NCI-H748 treated with DMSO at 0.1 percent for 48 hours (cell line): ENCODE measurements at regions not wholly inside any gene's neighbourhood (a gene's known extent, or its start where the extent isn't known, plus 50 kb on each side); places are given as distances from the start of the nearest gene placed in this dataset.
"Not testable (repeated sequence)": the region's sequence is repeated elsewhere in the genome, so short reads cannot be mapped to it uniquely, and the experiment has no call there.

Experiments used
- DNase-seq: peaks from one replicate; lab custom pipeline; 2025; lab: John Stamatoyannopoulos, UW

DNA sequence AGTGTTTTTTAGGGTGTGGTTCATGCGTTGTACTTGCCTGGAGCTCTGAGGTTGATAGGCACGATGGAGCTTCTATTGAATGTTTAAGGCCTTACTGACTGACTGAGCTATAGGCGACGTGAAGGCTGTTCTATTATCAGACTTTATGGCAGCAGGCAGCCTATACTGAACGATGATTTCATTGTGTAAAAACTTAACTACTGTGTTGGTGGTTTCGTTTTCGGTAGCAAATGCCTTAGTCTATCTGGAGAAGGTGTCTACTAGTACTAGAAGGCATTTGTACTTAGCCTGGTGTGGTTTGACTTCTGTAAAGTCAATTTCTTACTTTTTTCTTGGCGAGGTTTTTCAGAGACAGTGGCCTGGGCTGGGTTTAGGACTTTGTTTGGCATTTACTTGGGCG, 194.4 kb downstream of the OTOP1 start:
- DNase-seq, result not testable (repeated sequence)

DNA sequence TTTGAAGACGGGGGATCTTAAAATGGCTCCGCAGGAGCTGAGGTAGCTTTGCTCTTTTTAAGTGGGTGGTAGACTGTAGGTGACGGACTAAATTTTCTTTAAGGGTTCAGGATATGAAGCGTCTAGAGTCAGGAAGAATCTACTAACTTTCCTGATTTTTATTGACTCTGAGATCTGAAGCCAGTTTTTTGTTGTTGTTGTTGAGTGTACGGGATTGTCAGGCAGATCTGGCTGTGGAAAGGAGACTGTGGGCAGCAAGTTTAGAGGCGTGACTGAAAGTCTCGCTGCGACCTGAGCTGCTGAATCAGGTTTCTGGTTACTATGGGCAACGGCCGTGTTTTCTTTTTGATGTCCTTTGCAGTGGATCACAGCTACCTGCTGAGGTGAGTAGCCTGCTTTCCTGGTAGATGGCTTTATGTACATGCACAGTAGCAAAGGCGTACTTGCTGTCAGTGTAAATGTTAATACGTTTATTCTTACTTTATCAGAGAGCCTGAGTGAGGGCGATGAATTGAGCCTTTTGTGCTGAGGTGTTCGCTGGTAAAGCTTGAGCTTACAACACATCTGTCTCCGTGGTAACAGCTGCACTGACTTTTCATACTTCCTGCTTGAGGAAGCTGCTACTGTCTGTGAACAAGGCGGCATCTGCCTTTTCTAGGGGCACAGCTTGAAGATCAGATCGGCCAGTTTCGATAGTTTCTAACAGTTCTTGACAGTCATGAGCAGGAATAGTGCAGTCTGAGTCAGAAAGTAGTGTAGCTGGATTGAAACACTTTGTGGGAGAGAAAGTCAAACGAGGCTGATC, 193.7 kb downstream of the OTOP1 start:
- not testable (repeated sequence) for DNase-seq

DNA sequence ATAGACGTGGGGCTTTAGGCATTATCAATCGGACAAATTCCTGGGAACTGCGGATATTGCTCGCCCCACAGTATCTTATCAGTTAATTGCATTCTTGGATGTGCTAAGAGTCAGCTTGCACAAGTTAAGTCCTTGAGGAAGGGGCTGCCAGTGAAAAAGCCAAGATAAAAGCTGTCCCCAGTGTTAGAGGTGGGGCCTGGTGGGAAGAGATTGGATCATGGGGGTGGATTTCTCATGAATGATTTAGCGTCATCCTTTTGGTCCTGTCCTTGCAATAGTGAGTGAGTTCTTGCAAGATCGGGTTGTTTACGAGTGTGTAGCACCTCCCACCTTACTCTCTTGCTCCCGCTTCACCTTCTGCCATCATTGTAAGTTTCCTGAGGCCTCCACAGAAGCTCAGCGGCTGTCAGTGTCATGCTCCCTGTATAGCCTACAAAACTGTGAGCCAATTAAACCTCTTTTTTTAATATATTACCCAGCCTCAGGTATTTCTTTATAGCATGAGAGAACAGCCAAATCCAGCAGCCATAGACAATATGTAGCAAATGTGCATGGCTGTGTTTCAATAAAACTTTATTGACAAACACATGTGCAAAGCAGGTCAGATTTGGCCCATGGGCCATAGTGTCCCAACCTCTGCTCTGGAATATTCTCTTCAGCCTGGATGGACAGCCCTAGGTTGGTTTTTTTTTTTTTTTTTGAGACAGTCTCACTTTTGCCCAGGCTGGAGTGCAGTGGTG, 189.2 kb downstream of the OTOP1 start:
- not testable (repeated sequence) for DNase-seq

DNA sequence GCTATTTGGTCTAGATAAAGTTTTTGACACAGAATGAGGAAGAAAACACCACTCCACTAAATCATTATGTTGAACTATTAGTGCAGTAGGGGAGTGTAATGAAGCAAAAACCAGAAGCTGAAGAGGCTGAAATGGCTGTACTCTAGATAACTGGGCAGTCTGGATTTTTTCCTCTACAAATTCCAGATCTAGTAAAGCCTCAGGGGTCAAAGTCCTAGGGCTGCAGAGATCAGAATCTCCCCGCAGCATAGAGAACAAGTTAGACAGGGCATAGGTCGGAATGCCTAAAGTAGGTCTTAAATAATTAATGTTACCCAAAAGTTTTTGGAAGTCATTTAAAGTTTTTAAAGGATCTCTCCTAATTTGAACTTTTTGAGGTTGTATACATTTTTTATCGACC, 180.9 kb downstream of the OTOP1 start:
- not testable (repeated sequence) for DNase-seq

DNA sequence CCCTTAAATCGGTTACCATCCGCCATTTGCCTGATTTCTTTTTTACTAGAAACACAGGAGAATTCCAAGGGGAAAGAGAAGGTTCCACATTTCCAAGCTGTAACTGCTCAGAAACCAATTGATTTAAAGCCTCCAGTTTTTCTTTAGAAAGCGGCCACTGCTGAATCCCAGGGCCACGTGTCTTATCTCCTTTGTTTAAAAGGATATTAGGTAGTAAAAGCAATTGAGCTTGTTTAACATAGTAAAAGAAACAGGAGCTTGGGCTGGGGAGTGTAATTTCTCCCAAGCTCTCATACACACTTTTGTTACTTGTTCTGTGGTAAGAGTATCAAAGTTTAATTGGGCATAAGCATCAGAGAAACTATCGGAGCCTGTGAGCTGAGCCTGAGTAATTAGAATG, 180.0 kb downstream of the OTOP1 start:
- DNase-seq, result not testable (repeated sequence)

DNA sequence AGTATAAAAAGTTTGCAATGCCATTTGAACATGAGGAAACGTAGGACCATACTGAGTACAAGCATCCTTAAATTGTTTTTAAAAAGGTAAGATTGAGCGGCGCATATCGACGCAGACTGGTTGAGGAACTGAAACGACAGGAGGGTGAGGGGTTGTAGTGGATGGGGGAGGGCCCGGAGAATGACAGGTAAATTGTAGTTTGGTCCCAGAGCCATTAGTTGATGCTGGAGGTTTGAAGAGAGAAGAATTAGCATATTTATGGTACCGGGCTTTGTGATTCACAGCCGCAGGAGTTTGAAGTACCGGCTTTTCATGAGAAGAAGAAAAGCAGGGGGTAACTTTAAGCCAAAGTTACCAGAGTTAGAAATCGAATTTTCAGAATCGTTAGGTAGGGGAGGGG, 179.5 kb downstream of the OTOP1 start:
- DNase-seq, result not testable (repeated sequence)

DNA sequence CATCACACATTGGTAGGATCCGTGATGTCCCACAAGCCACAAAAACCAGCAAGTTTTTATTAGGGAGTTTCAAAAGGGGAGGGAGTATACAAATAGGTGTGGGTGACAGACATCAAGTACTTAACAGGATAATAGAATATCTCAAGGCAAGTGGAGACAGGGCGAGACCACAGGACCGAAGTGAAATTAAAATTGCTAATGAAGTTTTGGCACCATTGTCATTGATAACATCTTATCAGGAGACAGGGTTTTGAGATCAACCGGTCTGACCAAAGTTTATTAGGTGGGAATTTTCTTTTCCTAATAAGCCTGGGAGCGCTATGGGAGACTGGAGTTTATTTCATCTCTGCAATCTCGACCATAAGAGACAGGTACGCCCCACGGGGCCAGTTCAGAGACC, 178.5 kb downstream of the OTOP1 start:
- DNase-seq, result not testable (repeated sequence)

DNA sequence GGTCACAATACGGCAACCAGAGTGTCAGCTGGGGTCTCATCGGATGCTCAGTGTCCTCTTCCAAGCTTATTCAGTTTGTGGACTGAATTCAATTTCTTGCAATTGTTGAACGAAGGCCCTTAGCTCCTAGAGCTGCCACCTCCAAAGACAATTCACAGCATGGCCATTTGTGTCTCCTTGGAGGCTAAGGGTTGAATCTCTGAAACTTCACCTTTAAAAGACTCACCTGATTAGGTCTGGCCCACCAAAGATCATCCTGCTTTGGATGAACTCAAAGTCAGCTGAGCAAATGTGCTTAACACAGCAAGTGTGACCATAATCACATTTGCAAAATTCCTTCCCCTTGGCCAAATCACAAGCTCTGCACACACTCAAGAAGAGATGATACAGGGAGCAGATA, 175.9 kb downstream of the OTOP1 start:
- not testable (repeated sequence) for DNase-seq

DNA sequence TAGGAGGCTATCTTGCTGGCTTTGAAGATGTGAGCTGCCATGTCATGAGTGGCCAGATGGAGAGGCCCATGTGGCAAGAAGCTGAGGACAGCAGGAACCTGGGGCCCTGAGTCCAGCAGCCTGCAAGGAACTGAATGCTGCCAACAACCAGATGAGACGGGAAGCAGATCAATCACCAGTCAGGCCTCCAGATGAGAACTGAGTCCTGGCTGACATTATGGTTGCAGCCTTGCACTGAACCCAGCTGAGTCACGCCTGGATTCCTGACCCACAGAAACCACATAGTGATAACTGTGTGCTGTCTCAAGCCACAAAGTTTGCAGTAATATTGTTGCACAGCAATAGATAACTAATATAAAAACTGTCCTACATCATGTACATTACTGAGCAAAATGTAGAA, 173.8 kb downstream of the OTOP1 start:
- DNase-seq, result not testable (repeated sequence)

DNA sequence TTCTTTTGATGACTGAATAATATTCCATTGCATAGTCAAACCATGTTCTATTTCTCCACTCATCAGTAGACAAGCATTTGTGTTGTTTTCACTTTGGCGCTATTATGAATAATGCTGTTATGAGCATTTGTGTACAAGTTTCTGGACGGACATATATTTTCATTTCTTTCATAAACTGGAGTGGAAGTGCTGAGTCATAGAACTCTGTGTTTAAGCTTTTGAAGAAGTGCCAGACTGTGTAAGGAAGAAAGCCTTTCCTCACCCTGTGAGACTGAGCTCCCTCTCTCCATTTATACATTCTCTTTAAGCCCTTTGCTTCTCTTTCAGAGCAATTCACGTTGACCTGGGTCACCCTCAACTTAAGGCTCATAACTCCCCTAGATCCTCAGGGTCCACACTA, 169.5 kb downstream of the OTOP1 start:
- DNase-seq, result not testable (repeated sequence)

DNA sequence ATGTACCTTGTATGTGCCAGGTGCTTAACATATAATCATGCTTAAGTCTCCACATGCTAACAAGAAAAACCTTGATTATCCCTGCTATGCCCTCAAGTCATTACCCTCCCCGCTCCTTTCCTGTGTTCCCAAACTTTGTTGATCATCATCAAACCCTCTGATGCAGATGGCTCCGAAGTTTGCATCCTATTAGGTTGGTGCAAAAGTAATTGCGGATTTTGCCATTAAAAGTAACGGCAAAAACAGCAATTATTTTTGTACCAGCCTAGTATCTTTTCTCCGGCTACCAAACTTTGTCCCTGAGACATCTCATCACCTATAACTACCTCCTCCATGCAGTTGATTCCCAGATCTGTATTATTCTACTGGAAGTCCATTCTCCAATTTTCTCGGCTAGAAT, 142.6 kb downstream of the OTOP1 start:
- DNase-seq, result not testable (repeated sequence)

DNA sequence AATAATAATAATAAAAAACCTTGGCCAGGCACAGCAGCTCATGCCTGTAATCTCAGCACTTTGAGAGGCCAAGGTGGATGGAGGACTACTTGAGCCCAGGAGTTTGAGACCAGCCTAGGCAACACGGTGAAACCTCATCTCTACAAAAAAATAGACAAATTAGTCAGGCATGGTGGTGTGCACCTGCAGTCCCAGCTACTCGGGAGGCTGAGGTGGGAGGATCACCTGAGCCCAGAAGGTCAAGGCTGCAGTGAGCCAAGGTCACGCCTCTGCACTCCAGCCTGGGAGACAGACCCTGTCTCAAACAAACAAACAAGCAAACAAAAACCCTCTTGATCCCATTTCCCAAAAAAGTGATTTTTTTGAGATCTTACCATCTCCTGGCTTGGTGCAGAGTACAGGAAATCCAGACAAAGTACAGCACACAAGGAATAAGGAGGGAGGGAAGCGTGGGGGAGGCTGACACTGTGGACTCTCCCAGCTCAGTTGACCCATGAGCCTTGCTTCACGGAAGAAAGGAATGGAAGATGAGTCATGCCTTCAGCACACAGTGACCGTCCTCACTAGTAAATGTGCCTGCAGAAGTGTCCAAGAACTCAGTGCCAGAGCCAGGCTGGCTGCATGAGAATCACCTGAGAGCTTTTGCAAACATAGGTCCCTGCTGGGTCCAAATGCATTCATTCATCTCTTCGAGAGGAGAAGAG, 136.9 kb downstream of the OTOP1 start:
- not testable (repeated sequence) for DNase-seq

DNA sequence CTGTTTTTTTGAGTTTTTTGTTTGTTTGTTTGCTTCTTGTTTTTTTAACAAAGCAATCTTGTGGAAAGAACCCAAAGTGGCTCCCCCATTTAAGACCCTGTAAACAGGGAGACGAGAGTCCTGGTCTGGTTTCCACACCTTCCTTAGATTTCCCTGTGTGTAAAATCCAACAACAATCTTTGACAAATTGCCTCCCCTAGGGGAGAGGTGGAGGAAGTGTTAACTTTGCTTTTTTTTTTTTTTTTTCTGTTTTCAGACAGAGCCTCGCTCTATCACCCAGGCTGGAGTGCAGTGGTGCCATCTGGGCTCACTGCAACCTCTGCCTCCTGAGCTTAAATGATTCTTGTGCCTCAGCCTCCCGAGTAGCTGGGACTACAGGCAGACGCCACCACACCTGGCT, 136.0 kb downstream of the OTOP1 start:
- DNase-seq, result not testable (repeated sequence)

DNA sequence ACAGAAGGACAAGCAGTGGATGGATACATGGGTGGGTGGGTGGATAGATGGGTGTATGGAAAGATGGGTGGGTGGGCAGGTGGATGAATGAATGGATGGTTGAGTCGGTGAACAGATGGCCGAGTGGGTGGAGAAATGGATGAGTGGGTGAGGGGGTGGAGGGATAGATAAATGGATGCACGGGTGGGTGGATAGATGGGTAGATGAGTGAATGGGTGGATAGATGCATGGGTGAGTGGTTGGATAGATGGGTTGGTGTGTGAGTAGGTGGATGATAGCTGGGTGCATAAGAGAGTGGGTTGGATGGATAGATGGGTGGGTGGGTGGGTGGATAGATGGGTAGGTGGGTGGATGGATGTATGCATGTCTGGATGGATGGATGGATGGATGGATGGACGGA, 134.6 kb downstream of the OTOP1 start:
- not testable (repeated sequence) for DNase-seq

DNA sequence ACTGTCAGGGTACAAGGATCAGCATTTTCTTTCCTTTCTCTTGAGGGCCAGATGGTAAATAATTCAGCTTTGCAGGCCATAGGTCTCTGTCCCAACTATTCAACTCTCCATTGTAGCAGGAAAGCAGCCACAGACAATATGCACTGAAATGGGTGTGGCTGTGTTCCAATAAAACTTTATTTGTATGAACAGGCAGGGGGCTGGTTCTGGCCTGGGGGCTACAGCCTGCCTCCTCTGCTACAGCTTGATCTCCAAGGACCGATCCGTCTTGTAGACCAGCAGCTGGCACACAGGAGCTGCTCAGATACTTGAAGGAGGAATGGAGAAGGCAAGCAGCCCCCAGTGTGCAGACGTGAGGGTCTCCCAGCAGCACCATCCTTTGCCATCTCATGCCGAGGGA, 127.1 kb downstream of the OTOP1 start:
- DNase-seq, result not testable (repeated sequence)

DNA sequence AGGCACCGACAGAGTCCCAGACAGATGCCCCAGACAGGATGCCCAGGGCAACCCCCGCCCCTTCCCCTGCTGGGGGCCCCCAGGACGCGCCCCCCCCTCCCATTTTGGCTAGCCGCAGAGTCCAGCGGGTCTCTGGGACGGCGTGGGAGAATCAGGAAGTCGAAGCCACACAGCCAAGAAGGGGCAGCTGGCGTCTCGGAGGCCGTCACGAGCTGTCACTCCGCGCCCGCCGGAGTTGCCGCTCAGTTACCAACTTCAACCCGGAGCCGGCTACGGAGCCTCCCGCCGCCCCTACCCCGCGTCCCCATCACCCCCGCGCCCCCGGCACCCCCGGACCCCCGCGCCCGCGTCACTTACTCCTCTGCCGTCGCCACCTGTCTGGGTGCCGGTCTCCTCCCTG, 119.8 kb downstream of the OTOP1 start:
- DNase-seq, result not testable (repeated sequence)

DNA sequence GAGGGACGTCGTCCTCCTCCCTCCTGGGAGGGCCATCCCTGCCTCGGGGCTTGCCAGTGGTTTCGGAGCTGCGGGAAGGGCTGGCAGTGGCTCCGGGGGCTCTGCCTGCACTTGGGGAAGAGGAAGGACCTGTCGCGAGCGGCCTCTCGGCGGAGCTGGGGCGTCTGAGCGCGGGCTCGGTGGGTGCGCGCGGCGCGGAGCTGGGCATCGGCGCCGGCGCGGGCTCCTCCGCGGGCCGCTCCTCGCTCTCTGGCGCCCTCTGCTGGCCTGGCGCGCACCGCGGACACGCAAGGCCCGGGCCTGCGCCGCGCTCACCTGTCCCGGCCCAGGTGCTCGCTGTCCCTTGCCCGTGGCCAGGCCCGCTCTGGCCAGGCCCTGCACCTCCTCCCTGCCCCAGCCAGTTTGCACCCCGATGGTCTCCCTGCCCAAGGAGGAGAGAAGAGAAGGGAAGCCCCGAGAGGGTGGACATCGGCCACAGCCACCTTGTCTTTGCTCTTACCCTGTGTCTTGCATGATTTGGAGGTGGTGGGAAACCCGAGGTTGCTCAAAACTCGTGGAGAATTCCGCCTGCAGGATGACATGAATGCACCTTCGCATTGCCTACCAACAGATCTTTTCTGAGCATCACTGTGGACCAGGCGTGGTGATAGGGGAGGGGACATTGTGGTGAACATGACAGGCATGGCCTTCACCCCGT, 119.2 kb downstream of the OTOP1 start:
- DNase-seq, result not testable (repeated sequence)

DNA sequence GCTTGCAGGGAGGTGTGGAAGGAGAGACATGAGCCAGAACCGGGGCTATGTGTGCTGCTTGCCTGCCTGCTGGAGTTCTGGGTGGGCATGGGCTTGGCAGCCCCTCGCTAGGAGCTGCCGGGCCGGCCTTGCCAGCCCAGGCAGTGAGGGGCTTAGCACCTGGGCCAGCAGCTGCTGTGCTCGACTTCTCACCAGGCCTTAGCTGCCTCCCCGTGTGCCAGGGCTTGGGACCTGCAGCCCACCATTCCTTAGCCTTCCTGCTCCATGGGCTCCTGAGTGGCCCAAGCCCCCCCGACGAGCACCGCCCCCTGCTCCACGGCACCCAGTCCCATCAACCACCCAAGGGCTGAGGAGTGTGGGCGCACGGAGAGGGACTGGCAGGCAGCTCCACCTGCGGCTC, 111.3 kb downstream of the OTOP1 start:
- not testable (repeated sequence) for DNase-seq

DNA sequence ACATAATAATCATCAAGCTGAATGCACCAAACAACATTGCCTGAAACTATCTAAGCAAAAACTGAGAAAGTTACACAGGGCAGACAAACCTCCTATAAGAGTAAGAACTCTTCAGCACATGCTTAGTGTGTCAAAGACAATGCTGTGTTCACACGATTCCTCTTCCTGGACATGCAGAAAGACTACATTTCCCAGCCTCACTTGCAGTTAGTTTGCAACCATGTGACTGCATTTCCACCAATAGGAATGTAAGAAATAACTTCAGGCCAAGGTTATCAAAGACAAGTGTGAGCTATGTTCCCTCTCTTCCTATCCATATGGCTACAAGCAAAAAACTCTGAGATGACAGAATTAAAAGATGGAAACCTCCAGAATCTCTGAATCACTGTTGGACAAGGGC, 109.8 kb downstream of the OTOP1 start:
- not testable (repeated sequence) for DNase-seq

DNA sequence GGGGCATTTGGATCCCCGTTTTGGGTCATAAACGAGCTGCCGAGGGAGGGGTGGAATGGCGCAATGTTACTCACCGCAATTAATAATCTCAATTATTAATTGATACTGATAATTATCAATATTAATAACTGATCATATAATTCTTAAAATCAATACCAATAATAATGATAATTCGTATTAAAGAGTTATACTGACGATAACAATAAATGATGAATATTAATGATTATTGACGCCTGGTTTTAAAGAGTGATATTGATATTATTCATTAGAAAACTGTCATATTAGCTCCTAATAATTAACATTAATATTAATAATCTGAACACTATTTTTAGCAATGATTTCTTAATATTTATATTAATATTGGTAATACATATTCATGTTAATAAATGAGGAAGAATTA, 92.4 kb downstream of the OTOP1 start:
- not testable (repeated sequence) for DNase-seq

DNA sequence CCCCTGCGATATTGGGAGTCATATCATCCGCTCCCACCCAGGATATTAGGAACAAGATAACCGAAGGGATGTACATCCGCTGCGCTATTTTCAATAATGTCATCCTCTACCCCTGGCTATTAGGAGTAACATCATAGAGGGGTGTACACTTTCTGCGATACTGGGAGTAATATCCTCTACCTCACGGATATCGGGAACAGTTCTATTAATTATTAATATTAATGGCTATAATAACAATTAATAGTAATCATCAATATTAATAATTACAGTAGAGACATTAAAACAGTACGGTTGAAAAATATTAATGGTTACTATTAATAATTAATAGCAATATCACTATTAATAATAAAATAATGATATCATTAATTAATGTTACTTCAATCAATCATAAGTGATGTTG, 90.1 kb downstream of the OTOP1 start:
- DNase-seq, result not testable (repeated sequence)
